ENCODE measurements at regions not wholly inside any gene's neighbourhood (a gene's known extent, or its start where the extent isn't known, plus 50 kb on each side); places are given as distances from the start of the nearest gene placed in this dataset.
A peak's percentile ranks its signal among the peaks of the same experiment; 100 is the strongest.

GRCh38 chr2:147100406-147101035, 744.3 kb upstream of the ACVR2A start:
- Mint-ChIP-seq H3K36me3 (ENCODE audit: low read depth) (no peaks in the 10 kb centered on the region), H3K9me3 (no peaks in the 10 kb centered on the region), H3K4me1 (no peaks in the 10 kb centered on the region), H3K4me3 (no peak overlapping the region), H3K27me3 (no peaks in the 10 kb centered on the region), H3K27ac (no peak overlapping the region)
- ATAC-seq (no peak), DNase-seq (no peak)

- no peak for DNase-seq
- no peak for ATAC-seq
- H3K36me3 Mint-ChIP-seq (ENCODE audit: low read depth), result no peaks in the 10 kb centered on the region
Observed at GRCh38 chr2:147099845-147100244, 745.0 kb upstream of the ACVR2A start.

GRCh38 chr2:147098940-147099339, 745.9 kb upstream of the ACVR2A start:
- no peak overlapping the region for H3K27ac Mint-ChIP-seq
- ATAC-seq, result no peak
- H3K36me3 Mint-ChIP-seq (ENCODE audit: low read depth), result no peaks in the 10 kb centered on the region
- H3K4me1 Mint-ChIP-seq, result no peaks in the 10 kb centered on the region
- H3K27me3 Mint-ChIP-seq, result no peaks in the 10 kb centered on the region
- no peak for DNase-seq
- H3K4me3 Mint-ChIP-seq, result no peak overlapping the region
- H3K9me3 Mint-ChIP-seq, result no peaks in the 10 kb centered on the region

More at GRCh38 chr2:147099845-147100244, 745.0 kb upstream of the ACVR2A start:
- Mint-ChIP-seq H3K27me3 (no peaks in the 10 kb centered on the region), H3K4me1 (no peaks in the 10 kb centered on the region), H3K4me3 (no peak overlapping the region), H3K27ac (no peak overlapping the region), H3K9me3 (no peaks in the 10 kb centered on the region)

- Mint-ChIP-seq H3K9me3 (no peaks in the 10 kb centered on the region), H3K36me3 (ENCODE audit: low read depth) (no peaks in the 10 kb centered on the region), H3K4me1 (no peaks in the 10 kb centered on the region), H3K27me3 (no peaks in the 10 kb centered on the region), H3K4me3 (no peak overlapping the region), H3K27ac (no peak overlapping the region)
- DNase-seq (no peak), ATAC-seq (no peak)
Observed at GRCh38 chr2:147097747-147098146, 747.1 kb upstream of the ACVR2A start.

- Mint-ChIP-seq H3K4me3 (no peak overlapping the region), H3K4me1 (no peaks in the 10 kb centered on the region), H3K36me3 (ENCODE audit: low read depth) (no peaks in the 10 kb centered on the region), H3K9me3 (no peaks in the 10 kb centered on the region), H3K27me3 (no peaks in the 10 kb centered on the region), H3K27ac (no peak overlapping the region)
- DNase-seq (no peak), ATAC-seq (peak; percentile 36)
Observed at GRCh38 chr2:147096671-147097070, 748.2 kb upstream of the ACVR2A start.

- DNase-seq, result no peak
Observed at GRCh38 chr2:147095376-147095775, 749.5 kb upstream of the ACVR2A start.

GRCh38 chr2:147094077-147094476, 750.8 kb upstream of the ACVR2A start:
- ATAC-seq, result no peak
- H3K27ac Mint-ChIP-seq, result no peak overlapping the region

More at GRCh38 chr2:147095376-147095775, 749.5 kb upstream of the ACVR2A start:
- Mint-ChIP-seq H3K4me3 (no peak overlapping the region), H3K27ac (no peak overlapping the region), H3K36me3 (ENCODE audit: low read depth) (no peaks in the 10 kb centered on the region), H3K9me3 (no peaks in the 10 kb centered on the region), H3K4me1 (no peaks in the 10 kb centered on the region), H3K27me3 (no peaks in the 10 kb centered on the region)
- no peak for ATAC-seq

GRCh38 chr2:147092266-147092665, 752.6 kb upstream of the ACVR2A start:
- Mint-ChIP-seq H3K4me1 (no peaks in the 10 kb centered on the region), H3K9me3 (no peaks in the 10 kb centered on the region), H3K27ac (no peak overlapping the region), H3K27me3 (no peaks in the 10 kb centered on the region), H3K36me3 (ENCODE audit: low read depth) (no peaks in the 10 kb centered on the region), H3K4me3 (no peak overlapping the region)
- DNase-seq, result no peak
- no peak for ATAC-seq

More at GRCh38 chr2:147094077-147094476, 750.8 kb upstream of the ACVR2A start:
- Mint-ChIP-seq H3K36me3 (ENCODE audit: low read depth) (no peaks in the 10 kb centered on the region), H3K9me3 (no peaks in the 10 kb centered on the region), H3K27me3 (no peaks in the 10 kb centered on the region), H3K4me1 (no peaks in the 10 kb centered on the region), H3K4me3 (no peak overlapping the region)
- DNase-seq, result no peak

- Mint-ChIP-seq H3K9me3 (no peaks in the 10 kb centered on the region), H3K27ac (no peak overlapping the region), H3K4me3 (no peak overlapping the region), H3K27me3 (no peaks in the 10 kb centered on the region), H3K36me3 (ENCODE audit: low read depth) (no peaks in the 10 kb centered on the region), H3K4me1 (no peaks in the 10 kb centered on the region)
- ATAC-seq (no peak), DNase-seq (no peak)
Observed at GRCh38 chr2:147091448-147091847, 753.4 kb upstream of the ACVR2A start.

GRCh38 chr2:147088871-147089270, 756.0 kb upstream of the ACVR2A start:
- Mint-ChIP-seq H3K9me3 (no peaks in the 10 kb centered on the region), H3K4me1 (no peaks in the 10 kb centered on the region), H3K4me3 (no peak overlapping the region), H3K36me3 (ENCODE audit: low read depth) (no peaks in the 10 kb centered on the region), H3K27ac (no peak overlapping the region), H3K27me3 (no peaks in the 10 kb centered on the region)
- DNase-seq, result no peak
- no peak for ATAC-seq

GRCh38 chr2:147086715-147087114, 758.1 kb upstream of the ACVR2A start:
- Mint-ChIP-seq H3K4me1 (no peaks in the 10 kb centered on the region), H3K27me3 (no peaks in the 10 kb centered on the region), H3K27ac (no peak overlapping the region), H3K4me3 (no peak overlapping the region), H3K36me3 (ENCODE audit: low read depth) (no peaks in the 10 kb centered on the region), H3K9me3 (no peaks in the 10 kb centered on the region)
- ATAC-seq (no peak), DNase-seq (no peak)

GRCh38 chr2:147083664-147084063, 761.2 kb upstream of the ACVR2A start:
- Mint-ChIP-seq H3K27ac (no peak overlapping the region), H3K4me3 (no peak overlapping the region), H3K4me1 (no peaks in the 10 kb centered on the region), H3K9me3 (no peaks in the 10 kb centered on the region), H3K36me3 (ENCODE audit: low read depth) (no peaks in the 10 kb centered on the region), H3K27me3 (peaks cover 2% of the 10 kb centered on the region)
- ATAC-seq (no peak), DNase-seq (no peak)

GRCh38 chr2:147082850-147083522, 761.8 kb upstream of the ACVR2A start:
- ATAC-seq, result no peak
- H3K36me3 Mint-ChIP-seq (ENCODE audit: low read depth), result no peaks in the 10 kb centered on the region
- H3K27ac Mint-ChIP-seq, result no peak overlapping the region
- H3K4me1 Mint-ChIP-seq, result no peaks in the 10 kb centered on the region
- no peaks in the 10 kb centered on the region for H3K9me3 Mint-ChIP-seq
- peaks cover 2% of the 10 kb centered on the region for H3K27me3 Mint-ChIP-seq
- peak; percentile 34 for DNase-seq
- H3K4me3 Mint-ChIP-seq, result no peak overlapping the region

GRCh38 chr2:147081831-147082230, 763.0 kb upstream of the ACVR2A start:
- Mint-ChIP-seq H3K27me3 (peaks cover 4% of the 10 kb centered on the region), H3K4me1 (no peaks in the 10 kb centered on the region), H3K4me3 (no peak overlapping the region), H3K27ac (no peak overlapping the region), H3K9me3 (no peaks in the 10 kb centered on the region), H3K36me3 (ENCODE audit: low read depth) (no peaks in the 10 kb centered on the region)
- no peak for DNase-seq
- ATAC-seq, result no peak

- Mint-ChIP-seq H3K4me3 (no peak overlapping the region), H3K27ac (no peak overlapping the region), H3K36me3 (ENCODE audit: low read depth) (no peaks in the 10 kb centered on the region), H3K27me3 (peaks cover 4% of the 10 kb centered on the region), H3K4me1 (no peaks in the 10 kb centered on the region), H3K9me3 (no peaks in the 10 kb centered on the region)
- DNase-seq, result no peak
- ATAC-seq, result no peak
Observed at GRCh38 chr2:147076634-147077033, 768.2 kb upstream of the ACVR2A start.
